ENCODE measurements at regions not wholly inside any gene's neighbourhood (a gene's known extent, or its start where the extent isn't known, plus 50 kb on each side); places are given as distances from the start of the nearest gene placed in this dataset.

DNA sequence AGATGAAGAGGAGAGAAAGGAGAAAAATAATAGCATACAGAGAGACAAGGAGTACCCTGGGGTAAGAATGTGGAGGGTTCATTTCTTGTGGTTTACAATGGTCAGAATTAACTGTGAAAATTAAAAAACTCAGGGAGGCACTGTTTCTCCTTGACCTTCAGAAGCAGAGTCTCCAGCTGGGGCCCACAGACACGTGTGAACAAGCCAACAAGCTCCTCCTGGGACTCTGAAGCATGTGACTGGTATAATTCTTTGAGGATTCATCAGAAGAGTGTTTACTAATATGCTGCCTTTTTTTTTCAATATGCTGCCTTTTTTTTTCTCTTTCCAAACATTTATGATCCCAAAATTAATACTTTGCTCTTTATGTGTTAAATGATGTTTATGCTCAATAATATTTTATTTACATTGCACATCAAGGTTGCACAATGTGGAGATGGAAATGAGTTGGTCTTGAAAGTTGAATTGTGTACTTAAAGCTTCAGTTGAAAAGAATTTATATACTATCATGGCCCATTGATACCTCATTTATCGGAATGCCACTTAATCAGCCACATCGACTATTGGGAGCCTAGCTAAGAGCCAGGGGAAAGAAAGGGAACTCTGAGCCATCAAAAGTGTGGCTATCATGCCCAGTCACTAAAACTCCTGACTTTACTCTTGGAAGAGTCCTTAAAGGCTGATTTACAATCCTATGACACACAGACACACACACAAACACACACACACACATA, 134.7 kb upstream of the RHOBTB1 start:
- H3K36me3 ChIP-seq, result no peaks in the 10 kb centered on the region
- no peaks in the 10 kb centered on the region for H3K4me1 ChIP-seq
- no peak overlapping the region for H3K27ac ChIP-seq
- H3K27me3 ChIP-seq, result no peaks in the 10 kb centered on the region
- intact Hi-C loops (cut with DNase I), result no loop called here
- peaks cover 0 to 1% of the 10 kb centered on the region in 2 donors for H3K9me3 ChIP-seq
- TF ChIP-seq, protein P1, sequence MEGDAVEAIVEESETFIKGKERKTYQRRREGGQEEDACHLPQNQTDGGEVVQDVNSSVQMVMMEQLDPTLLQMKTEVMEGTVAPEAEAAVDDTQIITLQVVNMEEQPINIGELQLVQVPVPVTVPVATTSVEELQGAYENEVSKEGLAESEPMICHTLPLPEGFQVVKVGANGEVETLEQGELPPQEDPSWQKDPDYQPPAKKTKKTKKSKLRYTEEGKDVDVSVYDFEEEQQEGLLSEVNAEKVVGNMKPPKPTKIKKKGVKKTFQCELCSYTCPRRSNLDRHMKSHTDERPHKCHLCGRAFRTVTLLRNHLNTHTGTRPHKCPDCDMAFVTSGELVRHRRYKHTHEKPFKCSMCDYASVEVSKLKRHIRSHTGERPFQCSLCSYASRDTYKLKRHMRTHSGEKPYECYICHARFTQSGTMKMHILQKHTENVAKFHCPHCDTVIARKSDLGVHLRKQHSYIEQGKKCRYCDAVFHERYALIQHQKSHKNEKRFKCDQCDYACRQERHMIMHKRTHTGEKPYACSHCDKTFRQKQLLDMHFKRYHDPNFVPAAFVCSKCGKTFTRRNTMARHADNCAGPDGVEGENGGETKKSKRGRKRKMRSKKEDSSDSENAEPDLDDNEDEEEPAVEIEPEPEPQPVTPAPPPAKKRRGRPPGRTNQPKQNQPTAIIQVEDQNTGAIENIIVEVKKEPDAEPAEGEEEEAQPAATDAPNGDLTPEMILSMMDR (IDR thresholded peaks at IDR 0.05), result no peak
- DNase-seq, result peak in 2 of 4 donors; percentile 82 to 84
- no peak overlapping the region for H3K4me3 ChIP-seq
- no peak for ATAC-seq

DNA sequence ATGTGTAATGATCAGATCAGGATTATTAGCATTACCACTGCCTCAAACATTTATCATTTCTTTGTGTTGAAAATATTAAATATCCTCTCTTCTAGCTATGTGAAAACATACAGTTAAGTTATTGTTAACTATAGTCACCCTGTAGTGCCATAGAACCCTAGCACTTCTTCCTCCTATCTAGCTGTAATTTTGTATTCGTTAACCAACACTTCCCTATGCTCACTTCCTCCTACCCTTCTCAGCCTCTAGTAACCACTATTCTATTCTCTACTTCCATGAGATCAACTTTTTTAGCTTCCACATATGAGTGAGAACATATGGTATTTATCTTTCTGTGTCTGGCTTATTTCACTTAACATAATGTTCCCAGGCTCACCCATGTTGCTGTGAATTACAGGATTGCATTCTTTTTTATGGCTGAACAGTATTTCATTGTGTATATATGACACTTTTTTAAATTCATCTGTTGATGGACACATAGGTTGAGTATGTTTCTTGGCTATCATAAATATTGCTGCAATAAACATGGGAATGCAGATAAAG, 132.7 kb upstream of the RHOBTB1 start:
- H3K27me3 ChIP-seq, result no peaks in the 10 kb centered on the region
- no peak for ATAC-seq
- TF ChIP-seq, protein P1 (IDR thresholded peaks at IDR 0.05), result no peak
- no peak for DNase-seq
- H3K9me3 ChIP-seq, result no peaks in the 10 kb centered on the region
- no peak overlapping the region for H3K4me3 ChIP-seq
- no peaks in the 10 kb centered on the region for H3K4me1 ChIP-seq
- H3K27ac ChIP-seq, result no peak overlapping the region
- intact Hi-C loops (cut with DNase I), result no loop called here
- H3K36me3 ChIP-seq, result no peaks in the 10 kb centered on the region

DNA sequence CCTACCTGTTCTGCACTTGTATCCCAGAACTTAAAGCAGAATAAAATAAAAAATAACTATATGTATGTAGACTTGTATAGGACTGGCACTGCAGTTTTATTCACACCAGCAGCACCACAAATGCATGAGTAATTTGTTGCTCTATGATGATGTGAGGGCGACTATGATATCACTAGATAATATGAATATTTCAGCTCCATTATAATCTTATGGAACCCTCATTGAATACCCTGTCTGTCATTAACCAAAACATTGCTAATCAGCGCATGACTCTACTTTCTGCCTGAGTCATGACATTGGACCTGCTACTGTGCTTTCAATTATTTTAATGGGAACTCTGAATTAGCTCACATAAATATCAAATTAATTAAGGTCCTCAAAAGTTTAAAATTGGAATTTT, 129.4 kb upstream of the RHOBTB1 start:
- TF ChIP-seq, protein P1 (IDR thresholded peaks at IDR 0.05), result no peak
- Histone ChIP-seq H3K4me3 (no peak overlapping the region), H3K9me3 (no peaks in the 10 kb centered on the region), H3K4me1 (no peaks in the 10 kb centered on the region), H3K36me3 (no peaks in the 10 kb centered on the region), H3K27ac (no peak overlapping the region), H3K27me3 (no peaks in the 10 kb centered on the region)
- intact Hi-C loops (cut with DNase I), result no loop called here
- no peak for ATAC-seq
- DNase-seq, result no peak

DNA sequence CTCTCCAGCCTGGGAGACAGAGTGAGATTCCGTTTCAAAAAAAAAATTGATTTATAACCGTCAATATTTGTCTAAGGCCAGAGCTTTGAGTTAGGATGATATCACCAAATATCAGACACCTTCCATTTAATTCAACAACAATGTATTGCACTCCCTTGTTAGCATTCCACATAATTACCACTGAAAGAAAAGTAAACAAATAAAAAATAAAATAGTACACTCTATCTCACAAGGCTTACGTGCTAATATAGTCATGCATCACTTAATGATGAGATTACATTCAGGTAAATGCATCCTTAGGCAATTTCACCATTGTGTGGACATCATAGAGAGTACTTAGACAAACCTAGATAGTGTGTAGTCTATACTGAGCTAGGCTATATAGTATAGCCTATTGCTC, 127.6 kb upstream of the RHOBTB1 start:
- no peak overlapping the region for H3K4me3 ChIP-seq
- no peaks in the 10 kb centered on the region for H3K9me3 ChIP-seq
- no peaks in the 10 kb centered on the region for H3K36me3 ChIP-seq
- H3K27ac ChIP-seq, result no peak overlapping the region
- no peaks in the 10 kb centered on the region for H3K27me3 ChIP-seq
- no peak for ATAC-seq
- H3K4me1 ChIP-seq, result no peaks in the 10 kb centered on the region
- DNase-seq, result no peak
- TF ChIP-seq, protein P1 (IDR thresholded peaks at IDR 0.05), result no peak
- intact Hi-C loops (cut with DNase I), result no loop called here

DNA sequence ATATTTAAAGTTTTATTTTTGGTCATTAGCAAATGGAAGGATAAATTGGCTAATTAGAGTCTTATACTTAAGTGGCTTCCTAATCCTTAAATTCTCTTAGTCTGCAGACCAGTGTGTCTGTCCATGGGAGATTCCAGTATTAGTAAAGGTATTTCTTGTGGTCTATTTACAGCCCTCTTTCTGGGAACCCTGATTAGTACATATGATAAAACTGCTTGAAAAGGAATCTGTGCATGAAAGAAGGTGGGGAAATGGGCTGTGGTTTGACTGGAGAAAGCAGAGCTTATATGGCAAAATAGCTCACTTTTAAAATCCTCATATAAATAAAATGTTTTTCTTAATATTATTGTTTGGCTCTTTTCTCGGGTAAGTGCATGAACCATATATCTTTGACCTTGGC, 124.5 kb upstream of the RHOBTB1 start:
- Histone ChIP-seq H3K36me3 (no peaks in the 10 kb centered on the region), H3K4me3 (no peak overlapping the region), H3K9me3 (no peaks in the 10 kb centered on the region), H3K4me1 (no peaks in the 10 kb centered on the region), H3K27me3 (no peaks in the 10 kb centered on the region), H3K27ac (no peak overlapping the region)
- ATAC-seq (no peak), DNase-seq (no peak)
- intact Hi-C loops (cut with DNase I), result no loop called here
- TF ChIP-seq, protein P1 (IDR thresholded peaks at IDR 0.05), result no peak

Measured in left lung (tissue), 4 donors.